Esophagus squamous epithelium (tissue), 4 donors: ENCODE measurements at regions not wholly inside any gene's neighbourhood (a gene's known extent, or its start where the extent isn't known, plus 50 kb on each side); places are given as distances from the start of the nearest gene placed in this dataset.

Experiments used
- POLR2A ChIP-seq, 4 donors: fragments of 450-650 bp; IDR thresholded peaks; one replicate each; pipeline ENCODE4 v1.6.1; 2017; ENCODE audit warnings: antibody characterized with exemption in 4 of 4, mild to moderate bottlenecking in 4 of 4, moderate library complexity in 3 of 4
- TF ChIP-seq, protein P1 (sequence below), 6 experiments: fragments of 450-650 bp in 4 of 6; fragments of 200-600 bp in 2 of 6; sonication (generic) in 2 of 6; IDR thresholded peaks; one replicate each; pipeline ENCODE4 v1.5.1; 2016 to 2019; ENCODE audit warnings: antibody characterized with exemption in 6 of 6, mild to moderate bottlenecking in 4 of 6, moderate library complexity in 4 of 6

DNA sequence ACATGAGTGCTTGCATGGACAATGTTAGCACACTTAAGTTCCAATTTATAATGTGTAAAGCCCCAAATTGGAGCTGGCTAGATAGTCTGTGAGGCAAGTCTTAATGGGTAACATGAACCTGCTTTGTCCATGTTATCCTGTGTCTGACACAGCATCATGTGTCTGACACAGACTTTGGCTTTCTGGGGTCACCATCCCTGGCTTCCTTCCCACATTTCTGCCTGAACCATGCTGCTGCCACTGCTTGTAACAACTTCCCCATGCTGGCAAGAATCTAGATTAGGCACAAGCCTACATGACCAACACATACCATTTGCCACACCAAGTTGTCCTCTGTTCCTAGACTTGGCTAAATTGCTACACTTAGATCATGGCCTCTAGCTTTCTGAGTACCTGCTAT lies 49.8 kb upstream of the ZBTB7C start:
- TF ChIP-seq, protein P1, sequence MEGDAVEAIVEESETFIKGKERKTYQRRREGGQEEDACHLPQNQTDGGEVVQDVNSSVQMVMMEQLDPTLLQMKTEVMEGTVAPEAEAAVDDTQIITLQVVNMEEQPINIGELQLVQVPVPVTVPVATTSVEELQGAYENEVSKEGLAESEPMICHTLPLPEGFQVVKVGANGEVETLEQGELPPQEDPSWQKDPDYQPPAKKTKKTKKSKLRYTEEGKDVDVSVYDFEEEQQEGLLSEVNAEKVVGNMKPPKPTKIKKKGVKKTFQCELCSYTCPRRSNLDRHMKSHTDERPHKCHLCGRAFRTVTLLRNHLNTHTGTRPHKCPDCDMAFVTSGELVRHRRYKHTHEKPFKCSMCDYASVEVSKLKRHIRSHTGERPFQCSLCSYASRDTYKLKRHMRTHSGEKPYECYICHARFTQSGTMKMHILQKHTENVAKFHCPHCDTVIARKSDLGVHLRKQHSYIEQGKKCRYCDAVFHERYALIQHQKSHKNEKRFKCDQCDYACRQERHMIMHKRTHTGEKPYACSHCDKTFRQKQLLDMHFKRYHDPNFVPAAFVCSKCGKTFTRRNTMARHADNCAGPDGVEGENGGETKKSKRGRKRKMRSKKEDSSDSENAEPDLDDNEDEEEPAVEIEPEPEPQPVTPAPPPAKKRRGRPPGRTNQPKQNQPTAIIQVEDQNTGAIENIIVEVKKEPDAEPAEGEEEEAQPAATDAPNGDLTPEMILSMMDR (IDR thresholded peaks at IDR 0.05), result no peak
- TF ChIP-seq POLR2A (IDR thresholded peaks at IDR 0.05), result no peak
